ENCODE measurements at regions not wholly inside any gene's neighbourhood (a gene's known extent, or its start where the extent isn't known, plus 50 kb on each side); places are given as distances from the start of the nearest gene placed in this dataset.

DNA sequence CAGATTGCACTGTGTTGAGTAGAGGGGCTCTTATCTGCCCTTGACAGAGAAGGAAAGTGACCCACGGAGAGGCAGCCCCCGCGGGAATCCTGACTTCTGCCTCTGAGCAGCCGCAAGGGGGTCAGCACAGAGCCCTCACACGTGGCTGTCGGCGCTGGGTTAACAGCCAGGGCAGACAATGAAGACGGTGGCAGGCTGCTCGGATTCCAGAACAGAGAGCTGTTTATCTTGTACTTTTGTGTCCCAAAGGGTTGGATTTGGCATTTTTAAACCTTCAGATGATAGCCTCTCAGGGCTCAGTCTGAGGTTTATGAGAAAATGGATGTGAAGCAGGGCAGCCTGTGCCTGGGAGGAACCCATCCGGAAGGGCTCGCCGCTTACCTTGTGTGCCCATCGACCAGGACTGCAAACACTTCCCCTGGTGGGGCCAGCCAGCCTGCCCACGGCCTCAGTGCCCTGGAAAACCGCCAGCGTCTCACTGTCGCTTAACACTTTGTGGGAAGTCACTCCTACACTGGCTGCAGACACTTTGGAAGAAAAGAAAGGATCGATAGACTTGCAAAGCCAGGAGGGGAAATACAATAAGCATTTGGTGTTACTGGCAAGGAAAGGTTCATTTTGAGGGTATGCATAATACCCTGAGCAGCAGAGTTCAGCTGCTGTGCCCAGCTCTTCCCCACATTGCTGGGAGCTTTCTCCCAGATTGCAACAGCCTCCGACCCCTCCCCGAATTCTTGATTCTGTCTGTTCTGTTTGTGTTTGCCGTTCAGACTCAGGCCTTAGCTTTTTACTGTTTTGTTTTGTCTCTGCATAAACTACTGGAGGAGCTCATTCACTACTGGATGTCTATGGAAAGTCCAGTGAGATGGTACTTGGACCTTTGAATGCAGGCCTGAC, 325.3 kb upstream of the MYT1L start:
- ATAC-seq = no peak
- TF ChIP-seq CSDC2 (CRISPR knock-in tag; IDR thresholded peaks at IDR 0.05) (no peak), ZC3H10 (CRISPR knock-in tag; IDR thresholded peaks at IDR 0.05) (no peak), ZNF70 (CRISPR knock-in tag; IDR thresholded peaks at IDR 0.05) (no peak), SNAI2 (CRISPR knock-in tag; IDR thresholded peaks at IDR 0.05) (no peak), ZFP3 (CRISPR knock-in tag; IDR thresholded peaks at IDR 0.05) (no peak), ZNF8 (CRISPR knock-in tag; IDR thresholded peaks at IDR 0.05) (no peak), BACH2 (CRISPR knock-in tag; IDR thresholded peaks at IDR 0.05; ENCODE audit: borderline replicate concordance) (no peak), ARNTL (CRISPR knock-in tag; IDR thresholded peaks at IDR 0.05; ENCODE audit: borderline replicate concordance, low read depth) (no peak), TCF4 (CRISPR knock-in tag; IDR thresholded peaks at IDR 0.05; ENCODE audit: borderline replicate concordance) (no peak)
- TF ChIP-seq, protein P1, sequence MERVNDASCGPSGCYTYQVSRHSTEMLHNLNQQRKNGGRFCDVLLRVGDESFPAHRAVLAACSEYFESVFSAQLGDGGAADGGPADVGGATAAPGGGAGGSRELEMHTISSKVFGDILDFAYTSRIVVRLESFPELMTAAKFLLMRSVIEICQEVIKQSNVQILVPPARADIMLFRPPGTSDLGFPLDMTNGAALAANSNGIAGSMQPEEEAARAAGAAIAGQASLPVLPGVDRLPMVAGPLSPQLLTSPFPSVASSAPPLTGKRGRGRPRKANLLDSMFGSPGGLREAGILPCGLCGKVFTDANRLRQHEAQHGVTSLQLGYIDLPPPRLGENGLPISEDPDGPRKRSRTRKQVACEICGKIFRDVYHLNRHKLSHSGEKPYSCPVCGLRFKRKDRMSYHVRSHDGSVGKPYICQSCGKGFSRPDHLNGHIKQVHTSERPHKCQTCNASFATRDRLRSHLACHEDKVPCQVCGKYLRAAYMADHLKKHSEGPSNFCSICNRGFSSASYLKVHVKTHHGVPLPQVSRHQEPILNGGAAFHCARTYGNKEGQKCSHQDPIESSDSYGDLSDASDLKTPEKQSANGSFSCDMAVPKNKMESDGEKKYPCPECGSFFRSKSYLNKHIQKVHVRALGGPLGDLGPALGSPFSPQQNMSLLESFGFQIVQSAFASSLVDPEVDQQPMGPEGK (CRISPR knock-in tag; IDR thresholded peaks at IDR 0.05; ENCODE audit: borderline replicate concordance) = no peak
- TF ChIP-seq, protein P2, sequence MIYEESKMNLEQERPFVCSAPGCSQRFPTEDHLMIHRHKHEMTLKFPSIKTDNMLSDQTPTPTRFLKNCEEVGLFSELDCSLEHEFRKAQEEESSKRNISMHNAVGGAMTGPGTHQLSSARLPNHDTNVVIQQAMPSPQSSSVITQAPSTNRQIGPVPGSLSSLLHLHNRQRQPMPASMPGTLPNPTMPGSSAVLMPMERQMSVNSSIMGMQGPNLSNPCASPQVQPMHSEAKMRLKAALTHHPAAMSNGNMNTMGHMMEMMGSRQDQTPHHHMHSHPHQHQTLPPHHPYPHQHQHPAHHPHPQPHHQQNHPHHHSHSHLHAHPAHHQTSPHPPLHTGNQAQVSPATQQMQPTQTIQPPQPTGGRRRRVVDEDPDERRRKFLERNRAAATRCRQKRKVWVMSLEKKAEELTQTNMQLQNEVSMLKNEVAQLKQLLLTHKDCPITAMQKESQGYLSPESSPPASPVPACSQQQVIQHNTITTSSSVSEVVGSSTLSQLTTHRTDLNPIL (CRISPR knock-in tag; IDR thresholded peaks at IDR 0.05; ENCODE audit: low read depth) = no peak

DNA sequence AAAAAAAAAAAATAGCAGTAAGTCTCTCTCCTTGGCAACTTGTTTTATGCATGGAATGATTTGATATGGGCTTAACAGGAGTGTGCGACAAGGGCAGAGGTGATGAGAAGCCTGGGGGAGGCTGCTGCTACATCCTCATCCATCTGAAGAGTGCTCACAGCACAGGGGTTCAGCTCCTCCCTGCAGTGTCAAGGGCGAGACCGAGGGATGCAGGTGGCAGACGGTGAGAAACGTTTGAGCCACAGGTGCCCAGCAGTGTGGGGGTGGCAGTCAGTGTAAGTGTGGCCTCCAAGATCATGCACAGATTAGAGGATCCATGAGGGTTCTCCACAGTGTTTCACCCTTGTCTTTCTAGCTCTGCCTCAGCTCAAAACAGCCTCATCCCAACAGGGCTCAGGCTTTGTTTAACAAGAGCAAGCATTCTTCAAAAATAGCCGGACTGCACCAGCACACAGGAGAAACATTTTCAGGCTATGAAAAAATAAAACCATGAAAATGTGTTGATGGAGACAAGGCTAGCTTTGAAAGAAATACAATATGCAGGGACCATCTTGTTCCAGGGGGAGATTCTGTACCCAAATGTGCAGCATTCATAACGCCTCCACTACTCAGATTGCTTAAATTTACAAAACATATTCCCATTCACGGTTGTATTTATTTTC, 324.5 kb upstream of the MYT1L start:
- ATAC-seq = no peak
- TF ChIP-seq ZC3H10 (CRISPR knock-in tag; IDR thresholded peaks at IDR 0.05) (no peak), TCF4 (CRISPR knock-in tag; IDR thresholded peaks at IDR 0.05; ENCODE audit: borderline replicate concordance) (no peak), TSHZ2 (CRISPR knock-in tag; IDR thresholded peaks at IDR 0.05) (no peak), ISL1 (CRISPR knock-in tag; IDR thresholded peaks at IDR 0.05) (no peak), TOX (CRISPR knock-in tag; IDR thresholded peaks at IDR 0.05; ENCODE audit: borderline replicate concordance) (no peak), CSRNP3 (CRISPR knock-in tag; IDR thresholded peaks at IDR 0.05) (no peak), ESRRG (CRISPR knock-in tag; IDR thresholded peaks at IDR 0.05) (no peak), RARB (CRISPR knock-in tag; IDR thresholded peaks at IDR 0.05) (no peak), POU6F1 (CRISPR knock-in tag; IDR thresholded peaks at IDR 0.05; ENCODE audit: borderline replicate concordance, low read depth) (no peak), ZFP3 (CRISPR knock-in tag; IDR thresholded peaks at IDR 0.05) (no peak), PPARA (CRISPR knock-in tag; IDR thresholded peaks at IDR 0.05; ENCODE audit: borderline replicate concordance) (no peak), BACH2 (CRISPR knock-in tag; IDR thresholded peaks at IDR 0.05; ENCODE audit: borderline replicate concordance) (no peak), ZNF8 (CRISPR knock-in tag; IDR thresholded peaks at IDR 0.05) (no peak), GLIS3 (CRISPR knock-in tag; IDR thresholded peaks at IDR 0.05) (no peak)
- TF ChIP-seq, protein P1 (CRISPR knock-in tag; IDR thresholded peaks at IDR 0.05; ENCODE audit: borderline replicate concordance) = no peak
- TF ChIP-seq, protein P2 (CRISPR knock-in tag; IDR thresholded peaks at IDR 0.05; ENCODE audit: low read depth) = no peak

All from SK-N-SH treated with all-trans-retinoic acid at 6 μM for 48 hours (cell line).